ENCODE measurements at regions not wholly inside any gene's neighbourhood (a gene's known extent, or its start where the extent isn't known, plus 50 kb on each side); places are given as distances from the start of the nearest gene placed in this dataset.

GRCh38 chr5:72041654-72042053, 65.6 kb upstream of the MAP1B start:
- H3K27me3 ChIP-seq: no peaks in the 10 kb centered on the region
- TF ChIP-seq, protein P1, sequence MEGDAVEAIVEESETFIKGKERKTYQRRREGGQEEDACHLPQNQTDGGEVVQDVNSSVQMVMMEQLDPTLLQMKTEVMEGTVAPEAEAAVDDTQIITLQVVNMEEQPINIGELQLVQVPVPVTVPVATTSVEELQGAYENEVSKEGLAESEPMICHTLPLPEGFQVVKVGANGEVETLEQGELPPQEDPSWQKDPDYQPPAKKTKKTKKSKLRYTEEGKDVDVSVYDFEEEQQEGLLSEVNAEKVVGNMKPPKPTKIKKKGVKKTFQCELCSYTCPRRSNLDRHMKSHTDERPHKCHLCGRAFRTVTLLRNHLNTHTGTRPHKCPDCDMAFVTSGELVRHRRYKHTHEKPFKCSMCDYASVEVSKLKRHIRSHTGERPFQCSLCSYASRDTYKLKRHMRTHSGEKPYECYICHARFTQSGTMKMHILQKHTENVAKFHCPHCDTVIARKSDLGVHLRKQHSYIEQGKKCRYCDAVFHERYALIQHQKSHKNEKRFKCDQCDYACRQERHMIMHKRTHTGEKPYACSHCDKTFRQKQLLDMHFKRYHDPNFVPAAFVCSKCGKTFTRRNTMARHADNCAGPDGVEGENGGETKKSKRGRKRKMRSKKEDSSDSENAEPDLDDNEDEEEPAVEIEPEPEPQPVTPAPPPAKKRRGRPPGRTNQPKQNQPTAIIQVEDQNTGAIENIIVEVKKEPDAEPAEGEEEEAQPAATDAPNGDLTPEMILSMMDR (IDR thresholded peaks at IDR 0.05): no peak
- H3K4me1 ChIP-seq: no peaks in the 10 kb centered on the region
- no peak for DNase-seq (ENCODE audit: low spot score)
- H3K9me3 ChIP-seq: no peaks in the 10 kb centered on the region
- no peaks in the 10 kb centered on the region for H3K36me3 ChIP-seq
- H3K4me3 ChIP-seq: no peak overlapping the region
- no peak overlapping the region for H3K27ac ChIP-seq

DNA sequence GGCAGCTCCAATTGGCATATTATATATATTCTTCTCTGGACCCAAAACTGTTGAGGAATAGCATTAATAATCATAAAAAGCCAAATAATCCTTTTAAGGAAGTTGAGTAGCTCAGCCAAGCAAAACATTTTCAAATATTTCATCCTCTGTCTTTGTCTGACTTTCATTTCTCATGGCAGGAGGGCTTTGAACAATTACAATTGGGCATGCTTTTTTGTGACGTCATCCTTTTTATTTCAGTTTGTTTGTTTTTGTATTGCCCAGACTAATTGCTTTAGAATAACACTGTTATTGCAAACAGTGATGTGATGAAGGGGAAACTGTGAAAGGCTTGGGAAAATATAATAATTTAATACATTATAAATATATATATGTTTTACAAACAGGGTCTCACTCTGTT, 65.2 kb upstream of the MAP1B start:
- H3K27ac ChIP-seq: no peak overlapping the region
- H3K4me1 ChIP-seq: no peaks in the 10 kb centered on the region
- no peak for DNase-seq (ENCODE audit: low spot score)
- no peaks in the 10 kb centered on the region for H3K36me3 ChIP-seq
- TF ChIP-seq, protein P1 (IDR thresholded peaks at IDR 0.05): no peak
- peaks cover 0 to 3% of the 10 kb centered on the region in 2 donors for H3K9me3 ChIP-seq
- H3K4me3 ChIP-seq: no peak overlapping the region
- no peaks in the 10 kb centered on the region for H3K27me3 ChIP-seq

DNA sequence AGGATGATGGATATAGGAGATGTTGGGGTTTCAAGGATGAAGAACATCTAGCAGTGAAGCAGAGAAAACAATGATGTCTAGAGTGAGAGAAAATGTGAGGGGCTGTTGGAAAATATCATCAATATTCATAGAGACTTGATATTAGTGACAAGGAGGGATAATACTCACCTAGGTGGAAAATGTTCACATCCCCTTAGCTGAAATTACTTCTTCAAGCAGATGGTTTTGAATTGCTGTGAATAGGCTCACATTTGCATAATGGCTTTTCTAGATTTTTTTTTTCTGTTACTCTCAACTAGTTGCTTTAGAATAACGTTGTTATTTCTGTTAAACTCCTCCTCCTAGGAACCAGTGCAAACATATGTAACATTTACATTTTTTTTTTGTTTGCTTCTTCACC, 61.6 kb upstream of the MAP1B start:
- H3K27me3 ChIP-seq: no peaks in the 10 kb centered on the region
- no peaks in the 10 kb centered on the region for H3K36me3 ChIP-seq
- TF ChIP-seq, protein P1 (IDR thresholded peaks at IDR 0.05): no peak
- H3K4me3 ChIP-seq: no peak overlapping the region
- no peak overlapping the region for H3K27ac ChIP-seq
- H3K9me3 ChIP-seq: peaks cover 0 to 13% of the 10 kb centered on the region in 2 donors
- H3K4me1 ChIP-seq: no peaks in the 10 kb centered on the region
- no peak for DNase-seq (ENCODE audit: low spot score)

GRCh38 chr5:72046106-72046505, 61.2 kb upstream of the MAP1B start:
- TF ChIP-seq, protein P1 (IDR thresholded peaks at IDR 0.05): no peak
- DNase-seq (ENCODE audit: low spot score): no peak
- no peaks in the 10 kb centered on the region for H3K27me3 ChIP-seq
- H3K27ac ChIP-seq: no peak overlapping the region
- no peaks in the 10 kb centered on the region for H3K4me1 ChIP-seq
- peaks cover 0 to 13% of the 10 kb centered on the region in 2 donors for H3K9me3 ChIP-seq
- H3K4me3 ChIP-seq: no peak overlapping the region
- H3K36me3 ChIP-seq: no peaks in the 10 kb centered on the region

GRCh38 chr5:72055636-72056035, 51.6 kb upstream of the MAP1B start:
- Histone ChIP-seq H3K4me3 (no peak overlapping the region), H3K27ac (no peak overlapping the region), H3K4me1 (no peaks in the 10 kb centered on the region), H3K27me3 (no peaks in the 10 kb centered on the region), H3K36me3 (no peaks in the 10 kb centered on the region), H3K9me3 (no peaks in the 10 kb centered on the region)
- DNase-seq (ENCODE audit: low spot score): no peak
- TF ChIP-seq, protein P1 (IDR thresholded peaks at IDR 0.05): no peak

All from right atrium auricular region (tissue), 2 donors.